ENCODE measurements at regions not wholly inside any gene's neighbourhood (a gene's known extent, or its start where the extent isn't known, plus 50 kb on each side); places are given as distances from the start of the nearest gene placed in this dataset.

GRCh38 chr5:118778941-118779340 is 209.4 kb downstream of the DTWD2 start:
- in situ Hi-C loops (cut with MboI; ENCODE audit: low sequenced_read_pairs), result no loop called here

GRCh38 chr5:118777189-118777736 is 211.1 kb downstream of the DTWD2 start:
- in situ Hi-C loops (cut with MboI; ENCODE audit: low sequenced_read_pairs), result no loop called here

GRCh38 chr5:118776755-118777154 is 211.6 kb downstream of the DTWD2 start:
- in situ Hi-C loops (cut with MboI; ENCODE audit: low sequenced_read_pairs), result no loop called here

GRCh38 chr5:118775790-118776499 is 212.4 kb downstream of the DTWD2 start:
- in situ Hi-C loops (cut with MboI; ENCODE audit: low sequenced_read_pairs), result no loop called here

- in situ Hi-C loops (cut with MboI; ENCODE audit: low sequenced_read_pairs), result no loop called here
These were observed 219.7 kb downstream of the DTWD2 start for GRCh38 chr5:118768607-118769175.

- in situ Hi-C loops (cut with MboI; ENCODE audit: low sequenced_read_pairs), result no loop called here
These were observed 226.1 kb downstream of the DTWD2 start for GRCh38 chr5:118762291-118762690.

- in situ Hi-C loops (cut with MboI; ENCODE audit: low sequenced_read_pairs), result no loop called here
These were observed 226.5 kb downstream of the DTWD2 start for GRCh38 chr5:118761814-118762213.

- in situ Hi-C loops (cut with MboI; ENCODE audit: low sequenced_read_pairs), result no loop called here
These were observed 235.4 kb downstream of the DTWD2 start for GRCh38 chr5:118752969-118753368.

- in situ Hi-C loops (cut with MboI; ENCODE audit: low sequenced_read_pairs), result no loop called here
These were observed 252.0 kb downstream of the DTWD2 start for GRCh38 chr5:118736396-118736795.

GRCh38 chr5:118733394-118733793 is 255.0 kb downstream of the DTWD2 start:
- in situ Hi-C loops (cut with MboI; ENCODE audit: low sequenced_read_pairs), result no loop called here

GRCh38 chr5:118728191-118728590 is 260.2 kb downstream of the DTWD2 start:
- in situ Hi-C loops (cut with MboI; ENCODE audit: low sequenced_read_pairs), result no loop called here

- in situ Hi-C loops (cut with MboI; ENCODE audit: low sequenced_read_pairs), result no loop called here
These were observed 261.5 kb downstream of the DTWD2 start for GRCh38 chr5:118726891-118727290.

- in situ Hi-C loops (cut with MboI; ENCODE audit: low sequenced_read_pairs), result no loop called here
These were observed 265.4 kb downstream of the DTWD2 start for GRCh38 chr5:118723021-118723338.

- in situ Hi-C loops (cut with MboI; ENCODE audit: low sequenced_read_pairs), result no loop called here
These were observed 266.0 kb downstream of the DTWD2 start for GRCh38 chr5:118722122-118723020.

GRCh38 chr5:118711727-118712126 is 276.6 kb downstream of the DTWD2 start:
- in situ Hi-C loops (cut with MboI; ENCODE audit: low sequenced_read_pairs), result no loop called here

- in situ Hi-C loops (cut with MboI; ENCODE audit: low sequenced_read_pairs), result no loop called here
These were observed 282.2 kb downstream of the DTWD2 start for GRCh38 chr5:118705959-118706667.

- in situ Hi-C loops (cut with MboI; ENCODE audit: low sequenced_read_pairs), result no loop called here
These were observed 285.1 kb downstream of the DTWD2 start for GRCh38 chr5:118703241-118703640.

GRCh38 chr5:118701791-118702190 is 286.6 kb downstream of the DTWD2 start:
- in situ Hi-C loops (cut with MboI; ENCODE audit: low sequenced_read_pairs), result no loop called here

- in situ Hi-C loops (cut with MboI; ENCODE audit: low sequenced_read_pairs), result no loop called here
These were observed 287.8 kb downstream of the DTWD2 start for GRCh38 chr5:118700510-118700909.

GRCh38 chr5:118698774-118699173 is 289.6 kb downstream of the DTWD2 start:
- in situ Hi-C loops (cut with MboI; ENCODE audit: low sequenced_read_pairs), result no loop called here

GRCh38 chr5:118696076-118696475 is 292.3 kb downstream of the DTWD2 start:
- in situ Hi-C loops (cut with MboI; ENCODE audit: low sequenced_read_pairs), result no loop called here

Data from HL-60/S4 (cell line).